H1 (cell line): ENCODE measurements at regions not wholly inside any gene's neighbourhood (a gene's known extent, or its start where the extent isn't known, plus 50 kb on each side); places are given as distances from the start of the nearest gene placed in this dataset.

ENCODE experiments used
- CBX8 ChIP-seq: fragments of 300-800, 300-1000 bp; sonication (generic); IDR thresholded peaks from 2 replicates; pipeline ENCODE4 v1.7.1; 2016; ENCODE audit warnings: low read depth, low read length, borderline replicate concordance
- CTBP2 ChIP-seq: IDR thresholded peaks from 2 replicates; pipeline ENCODE4 v1.7.0; 2011; ENCODE audit warnings: borderline replicate concordance, mild to moderate bottlenecking, moderate library complexity, mixed read lengths, low read length; ENCODE audit not compliant: insufficient read depth, insufficient read length
- CTCF ChIP-seq, 3 experiments: IDR thresholded peaks; 1 replicate in 2 of 3; 2 replicates in 1 of 3; pipeline versions ENCODE4 v1.5.1 to v1.6.1; 2011; ENCODE audit warnings: low read length in 3 of 3, mild to moderate bottlenecking in 3 of 3, inconsistent platforms in 2 of 3, low read depth in 1 of 3, moderate library complexity in 1 of 3; ENCODE audit not compliant: insufficient read depth in 1 of 3; ENCODE audit errors: control extremely low read depth in 1 of 3
- HDAC2 ChIP-seq, 2 experiments: fragments of 300-600 bp in 1 of 2; sonication (generic) in 1 of 2; IDR thresholded peaks; 2 replicates each; pipeline ENCODE4 v1.6.1; 2011 to 2012; ENCODE audit warnings: low read depth in 2 of 2, low read length in 2 of 2, mild to moderate bottlenecking in 2 of 2, moderate library complexity in 2 of 2, borderline replicate concordance in 1 of 2, inconsistent platforms in 1 of 2
- JUND ChIP-seq: IDR thresholded peaks from 2 replicates; pipeline ENCODE4 v1.6.1; 2011; ENCODE audit warnings: mild to moderate bottlenecking, improper control_type of control experiment, low read length
- KDM4A ChIP-seq: IDR thresholded peaks from one replicate; pipeline ENCODE4 v1.7.1; 2012; ENCODE audit warnings: low read depth, mild to moderate bottlenecking, moderate library complexity, low read length, inconsistent platforms; ENCODE audit not compliant: severe bottlenecking
- RBBP5 ChIP-seq: IDR thresholded peaks from 2 replicates; pipeline ENCODE4 v1.7.1; 2012; ENCODE audit warnings: low read depth, mild to moderate bottlenecking, inconsistent platforms, low read length, moderate library complexity, borderline replicate concordance
- RFX5 ChIP-seq: IDR thresholded peaks from 2 replicates; pipeline ENCODE4 v1.6.1; 2011; ENCODE audit warnings: low read depth, low read length, improper control_type of control experiment, borderline replicate concordance
- SAP30 ChIP-seq: fragments of 300-600 bp; sonication (generic); IDR thresholded peaks from 2 replicates; pipeline ENCODE4 v1.7.1; 2012; ENCODE audit warnings: low read length, moderate library complexity, mild to moderate bottlenecking, inconsistent platforms; ENCODE audit not compliant: insufficient read depth, insufficient replicate concordance
- SIX5 ChIP-seq: IDR thresholded peaks from 2 replicates; pipeline ENCODE4 v1.6.1; 2011; ENCODE audit warnings: mild to moderate bottlenecking, low read depth, low read length
- SP2 ChIP-seq: IDR thresholded peaks from 2 replicates; pipeline ENCODE4 v1.6.1; 2012; ENCODE audit warnings: mild to moderate bottlenecking, low read length, inconsistent platforms
- TEAD4 ChIP-seq: IDR thresholded peaks from 2 replicates; pipeline ENCODE4 v1.6.1; 2012; ENCODE audit warnings: low read depth, low read length, inconsistent platforms, mixed read lengths
- USF2 ChIP-seq: IDR thresholded peaks from 2 replicates; pipeline ENCODE4 v1.6.1; 2011; ENCODE audit warnings: low read length, improper control_type of control experiment
- YY1 ChIP-seq: IDR thresholded peaks from 2 replicates; pipeline ENCODE4 v1.6.1; 2011; ENCODE audit warnings: low read depth, mild to moderate bottlenecking, low read length

- TF ChIP-seq KDM4A (no peak), RFX5 (no peak), SAP30 (no peak), SIX5 (no peak), RBBP5 (no peak), TEAD4 (no peak; the same call in 1 of the 2 replicates), CTBP2 (no peak), YY1 (peak; percentile 38; the same call in 1 of the 2 replicates), SP2 (no peak), USF2 (no peak), HDAC2 (IDR thresholded peaks at IDR 0.05; ENCODE audit: borderline replicate concordance in 1 of 2, low read depth in 2 of 2, low read length in 2 of 2) (no peak), JUND (0 out of 2 replicates have a peak, but pooled peaks have one; percentile 50), CBX8 (no peak), CTCF (IDR thresholded peaks at IDR 0.05; ENCODE audit: control extremely low read depth in 1 of 3, insufficient read depth in 1 of 3, low read depth in 1 of 3, low read length in 3 of 3) (peak; percentile 52 to 84 (median 79))
- TF ChIP-seq, all 59 proteins: peak for 4
These were observed 104.4 kb upstream of the ARHGAP24 start (continued) for GRCh38 chr4:85370400-85371032.
